Erythroblast (primary cell): ENCODE measurements at regions not wholly inside any gene's neighbourhood (a gene's known extent, or its start where the extent isn't known, plus 50 kb on each side); places are given as distances from the start of the nearest gene placed in this dataset.

Source experiments
- GATA1 ChIP-seq: IDR thresholded peaks from 2 replicates; pipeline ENCODE4 v1.6.1; 2011; ENCODE audit warnings: low read depth, mild to moderate bottlenecking, control low read depth, low read length, moderate library complexity
- POLR2A ChIP-seq: IDR thresholded peaks from 2 replicates; pipeline ENCODE4 v1.6.1; 2011; ENCODE audit warnings: mild to moderate bottlenecking, low read length

GRCh38 chr6:99017150-99017549 lies 69.4 kb upstream of the FBXL4 start:
- no peak for TF ChIP-seq POLR2A
- TF ChIP-seq GATA1, result no peak
